Skeletal muscle tissue (tissue), 3 donors: ENCODE measurements at regions not wholly inside any gene's neighbourhood (a gene's known extent, or its start where the extent isn't known, plus 50 kb on each side); places are given as distances from the start of the nearest gene placed in this dataset.

ENCODE experiments used
- H3K27ac ChIP-seq: one replicate; pipeline ENCODE4 v1.7.0; 2013; ENCODE audit warnings: mild to moderate bottlenecking, low read depth, low read length, inconsistent platforms
- H3K27me3 ChIP-seq, 3 donors: one replicate each; pipeline ENCODE4 v1.7.0; 2013; ENCODE audit warnings: low read length in 3 of 3; ENCODE audit not compliant: control insufficient read depth in 3 of 3, insufficient read depth in 3 of 3
- H3K36me3 ChIP-seq, 3 donors: one replicate each; pipeline ENCODE4 v1.7.0; 2013; ENCODE audit warnings: low read length in 3 of 3; ENCODE audit not compliant: control insufficient read depth in 3 of 3, insufficient read depth in 3 of 3
- H3K4me1 ChIP-seq, 3 donors: one replicate each; pipeline ENCODE4 v1.7.0; 2013; ENCODE audit warnings: low read length in 3 of 3, mild to moderate bottlenecking in 3 of 3; ENCODE audit not compliant: control insufficient read depth in 3 of 3, insufficient read depth in 3 of 3
- H3K4me3 ChIP-seq, 3 donors: one replicate each; pipeline ENCODE4 v1.7.0; 2013; ENCODE audit warnings: low read length in 3 of 3
- H3K9ac ChIP-seq, 3 donors: one replicate each; pipeline ENCODE4 v1.7.0; 2013; ENCODE audit warnings: low read length in 3 of 3, mild to moderate bottlenecking in 3 of 3, moderate library complexity in 2 of 3, low read depth in 1 of 3
- H3K9me3 ChIP-seq, 3 donors: one replicate each; pipeline ENCODE4 v1.7.0; 2013; ENCODE audit warnings: low read length in 3 of 3; ENCODE audit not compliant: control insufficient read depth in 3 of 3
- donor health status: Osteomylitis.

DNA sequence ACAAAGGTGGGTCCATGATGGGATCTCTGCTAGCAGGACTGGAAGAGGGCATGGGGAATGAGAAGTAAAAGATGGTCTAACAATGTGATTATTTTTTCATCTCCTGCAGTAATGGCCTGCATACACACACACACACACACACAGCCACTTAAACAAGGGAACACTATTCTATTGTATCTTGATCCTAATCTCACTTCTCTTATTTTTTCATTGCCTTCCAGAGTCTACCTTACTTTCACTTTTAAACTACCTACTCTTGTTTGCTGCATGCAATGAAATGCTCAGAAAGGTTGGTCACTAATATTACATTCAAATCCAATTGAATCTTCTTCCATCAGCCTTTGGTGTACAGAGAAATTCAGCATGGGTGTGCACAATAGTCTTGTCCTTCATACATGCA lies 853.8 kb downstream of the IGSF11 start:
- Histone ChIP-seq H3K4me3 (no peak overlapping the region), H3K27me3 (no peaks in the 10 kb centered on the region), H3K4me1 (no peaks in the 10 kb centered on the region), H3K9me3 (no peaks in the 10 kb centered on the region), H3K36me3 (no peaks in the 10 kb centered on the region), H3K9ac (no peak overlapping the region), H3K27ac (no peak overlapping the region)

DNA sequence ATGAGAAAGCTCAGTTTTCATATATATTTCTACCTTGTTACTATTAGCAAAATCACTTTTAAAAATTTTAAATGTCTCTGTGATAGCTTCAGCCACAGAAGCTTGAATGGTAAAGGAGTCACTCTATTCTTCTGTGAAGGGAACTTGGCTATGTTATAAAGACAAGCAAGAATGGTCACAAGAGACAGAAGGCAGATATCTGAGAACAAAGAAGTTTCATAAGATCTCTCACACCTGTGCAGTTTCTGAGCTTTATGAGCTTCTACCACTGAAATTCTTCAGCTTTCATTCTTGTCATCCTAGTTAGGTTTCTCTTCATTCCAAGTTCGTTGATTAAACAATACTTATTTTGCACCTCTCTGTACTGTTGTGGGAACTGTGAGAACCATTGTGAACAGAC lies 853.4 kb downstream of the IGSF11 start:
- Histone ChIP-seq H3K4me1 (no peaks in the 10 kb centered on the region), H3K36me3 (no peaks in the 10 kb centered on the region), H3K9ac (no peak overlapping the region), H3K4me3 (no peak overlapping the region), H3K27me3 (no peaks in the 10 kb centered on the region), H3K9me3 (no peaks in the 10 kb centered on the region), H3K27ac (no peak overlapping the region)

DNA sequence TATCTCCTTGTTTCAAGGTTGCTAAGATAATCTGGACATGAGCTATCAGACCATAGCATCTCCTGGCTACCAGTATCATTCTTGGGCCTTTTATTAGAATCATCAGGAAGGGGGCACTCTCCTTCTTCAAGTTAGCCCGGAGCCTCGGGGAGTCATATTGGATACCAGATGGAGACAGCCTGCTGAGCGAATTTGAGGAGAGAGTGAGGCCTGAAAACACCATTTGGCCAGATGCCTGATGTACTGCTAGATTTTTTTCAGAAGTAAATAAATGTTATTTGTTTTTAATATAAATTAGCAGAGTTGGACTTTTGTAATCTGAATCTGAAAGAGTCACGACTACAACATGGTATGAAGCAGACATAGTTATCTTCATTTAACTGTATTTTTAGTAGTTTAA lies 848.6 kb downstream of the IGSF11 start:
- H3K27me3 ChIP-seq: no peaks in the 10 kb centered on the region
- H3K9me3 ChIP-seq: no peaks in the 10 kb centered on the region
- no peaks in the 10 kb centered on the region for H3K36me3 ChIP-seq
- no peak overlapping the region for H3K9ac ChIP-seq
- no peak overlapping the region for H3K27ac ChIP-seq
- no peaks in the 10 kb centered on the region for H3K4me1 ChIP-seq
- no peak overlapping the region for H3K4me3 ChIP-seq

DNA sequence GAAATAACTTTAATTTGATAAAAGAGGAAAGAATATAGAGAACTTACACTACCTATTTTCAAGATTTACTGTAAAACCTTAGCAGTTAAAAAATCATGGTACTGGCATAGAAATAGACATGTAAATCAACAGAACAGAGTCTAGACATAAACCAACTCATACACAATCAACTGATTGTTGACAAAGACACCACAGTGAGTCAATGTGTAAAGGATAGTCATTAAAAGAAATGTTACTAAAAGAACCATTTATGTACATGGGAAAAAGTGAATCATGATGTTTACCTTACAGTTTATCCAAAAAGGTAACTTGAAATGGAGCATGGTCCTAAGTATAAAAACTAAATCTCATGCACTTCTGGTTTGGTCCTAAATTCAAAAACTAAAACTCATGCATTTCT lies 847.4 kb downstream of the IGSF11 start:
- H3K9me3 ChIP-seq: peaks cover 0 to under 1% (median 0%) of the 10 kb centered on the region in 3 donors
- H3K36me3 ChIP-seq: no peaks in the 10 kb centered on the region
- H3K4me1 ChIP-seq: no peaks in the 10 kb centered on the region
- no peaks in the 10 kb centered on the region for H3K27me3 ChIP-seq
- no peak overlapping the region for H3K4me3 ChIP-seq
- H3K27ac ChIP-seq: no peak overlapping the region
- H3K9ac ChIP-seq: no peak overlapping the region

DNA sequence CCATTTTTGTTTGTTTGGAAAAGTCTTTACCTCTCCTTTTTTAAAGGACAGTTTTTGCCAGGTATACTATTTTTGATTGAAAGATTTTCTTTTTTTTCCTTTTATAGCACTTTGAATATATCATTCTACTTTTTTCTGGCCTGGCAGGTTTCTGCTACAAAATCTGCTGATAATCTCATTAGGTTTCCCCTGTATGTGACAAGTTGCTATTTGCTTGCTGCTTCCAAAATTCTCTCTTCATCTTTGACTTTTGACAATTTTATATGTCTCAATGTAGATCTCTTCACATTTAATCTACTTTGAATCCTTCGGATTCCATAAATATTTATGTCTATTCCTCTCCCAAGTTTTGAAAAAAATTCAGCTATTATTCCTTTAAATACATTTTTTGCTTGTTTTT lies 838.5 kb downstream of the IGSF11 start:
- Histone ChIP-seq H3K27me3 (no peaks in the 10 kb centered on the region), H3K4me1 (no peaks in the 10 kb centered on the region), H3K9me3 (peaks cover 0 to 6% (median 3%) of the 10 kb centered on the region in 3 donors), H3K9ac (no peak overlapping the region), H3K36me3 (no peaks in the 10 kb centered on the region), H3K4me3 (no peak overlapping the region), H3K27ac (no peak overlapping the region)

DNA sequence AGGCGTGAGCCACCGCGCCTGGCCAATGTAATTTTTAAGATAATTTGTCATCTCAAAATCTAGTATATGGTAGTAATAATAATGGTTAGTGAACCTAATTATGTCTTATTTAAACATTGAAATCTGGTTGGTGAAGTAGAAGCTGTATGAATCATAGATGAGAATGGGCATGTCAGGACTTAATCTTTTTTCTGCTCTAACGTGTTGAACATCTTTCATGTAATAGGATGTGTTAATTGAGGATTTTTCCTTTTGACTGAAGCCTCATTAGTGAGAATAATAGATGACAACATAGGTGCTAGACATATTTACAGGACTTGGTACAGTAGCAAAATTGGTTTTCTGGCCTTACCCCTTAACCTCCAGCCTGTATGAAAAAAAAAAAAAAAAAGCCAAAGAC lies 835.6 kb downstream of the IGSF11 start:
- Histone ChIP-seq H3K4me1 (no peaks in the 10 kb centered on the region), H3K9ac (no peak overlapping the region), H3K27me3 (no peaks in the 10 kb centered on the region), H3K9me3 (peaks cover 0 to 3% (median 3%) of the 10 kb centered on the region in 3 donors), H3K4me3 (no peak overlapping the region), H3K36me3 (no peaks in the 10 kb centered on the region), H3K27ac (no peak overlapping the region)

DNA sequence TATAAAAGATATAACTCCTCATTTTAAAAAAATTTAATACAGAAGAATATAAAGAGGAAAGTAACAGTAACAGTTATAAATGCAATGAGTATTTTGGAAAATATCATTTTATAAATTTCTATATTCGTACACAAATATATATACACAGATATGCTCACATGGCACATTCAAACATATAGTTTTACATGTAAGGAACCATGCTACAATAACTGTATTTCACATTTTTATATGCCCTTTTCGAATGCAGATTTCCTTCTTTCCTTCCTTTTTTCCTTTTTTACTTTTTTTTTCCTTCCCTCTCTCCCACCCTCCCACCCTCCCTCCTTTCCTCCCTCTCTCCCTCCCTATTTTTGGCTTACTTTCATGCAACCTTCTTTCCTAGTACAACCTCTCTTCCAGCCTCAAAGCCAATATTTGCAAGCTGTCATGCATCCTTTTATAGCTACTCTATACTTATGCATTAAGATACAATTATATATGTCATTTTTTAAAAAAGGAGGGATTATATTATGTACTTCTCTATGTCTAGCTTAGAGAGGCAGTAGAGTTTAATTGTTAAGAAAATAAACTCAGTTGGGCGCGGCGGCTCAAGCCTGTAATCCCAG lies 830.5 kb downstream of the IGSF11 start:
- no peaks in the 10 kb centered on the region for H3K27me3 ChIP-seq
- no peak overlapping the region for H3K27ac ChIP-seq
- no peaks in the 10 kb centered on the region for H3K9me3 ChIP-seq
- H3K4me1 ChIP-seq: no peaks in the 10 kb centered on the region
- H3K36me3 ChIP-seq: no peaks in the 10 kb centered on the region
- H3K9ac ChIP-seq: no peak overlapping the region
- no peak overlapping the region for H3K4me3 ChIP-seq

DNA sequence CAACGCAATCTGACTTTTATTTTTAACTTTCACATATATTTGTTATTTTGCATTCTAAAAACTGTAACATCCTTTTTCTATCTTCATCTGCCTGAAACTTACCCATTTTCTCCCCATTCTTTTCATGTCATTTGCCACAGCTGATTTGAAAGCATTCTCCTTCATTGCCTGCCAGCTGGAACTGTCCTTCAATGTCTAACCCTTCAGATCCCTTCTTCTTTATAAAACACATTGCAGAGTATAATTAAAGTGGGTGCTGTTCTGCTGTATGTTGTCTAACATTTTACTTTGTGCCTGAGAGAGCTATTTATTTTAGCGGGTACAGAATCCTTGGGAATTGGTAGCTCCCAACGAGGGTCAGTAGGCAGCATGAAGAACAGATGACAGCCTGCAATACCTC lies 827.4 kb downstream of the IGSF11 start:
- no peaks in the 10 kb centered on the region for H3K27me3 ChIP-seq
- H3K36me3 ChIP-seq: no peaks in the 10 kb centered on the region

DNA sequence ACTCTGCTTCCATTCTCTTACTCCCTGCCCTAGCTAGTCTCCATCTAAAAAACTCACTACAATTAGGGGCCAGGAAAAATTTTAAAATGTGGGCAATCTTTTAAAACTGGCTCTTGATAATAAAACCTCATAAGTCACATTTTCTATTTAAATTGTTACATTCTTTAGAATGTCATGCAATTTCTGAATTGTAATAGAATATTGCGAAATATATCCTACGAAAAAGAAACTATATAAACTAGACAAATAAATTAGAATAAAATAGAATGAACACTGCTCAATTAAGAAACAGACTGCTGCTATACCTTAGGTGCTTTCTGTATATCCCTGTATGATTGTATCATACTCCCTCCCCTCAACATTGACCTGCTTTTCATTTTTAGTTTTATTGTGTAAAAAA lies 826.0 kb downstream of the IGSF11 start:
- Histone ChIP-seq H3K27me3 (no peaks in the 10 kb centered on the region), H3K4me3 (no peak overlapping the region), H3K9me3 (no peaks in the 10 kb centered on the region), H3K9ac (no peak overlapping the region), H3K27ac (no peak overlapping the region), H3K4me1 (no peaks in the 10 kb centered on the region), H3K36me3 (no peaks in the 10 kb centered on the region)

More for the DNA sequence above, 827.4 kb downstream of the IGSF11 start:
- H3K4me3 ChIP-seq: no peak overlapping the region
- no peaks in the 10 kb centered on the region for H3K4me1 ChIP-seq
- H3K27ac ChIP-seq: no peak overlapping the region
- H3K9ac ChIP-seq: no peak overlapping the region
- H3K9me3 ChIP-seq: no peaks in the 10 kb centered on the region

DNA sequence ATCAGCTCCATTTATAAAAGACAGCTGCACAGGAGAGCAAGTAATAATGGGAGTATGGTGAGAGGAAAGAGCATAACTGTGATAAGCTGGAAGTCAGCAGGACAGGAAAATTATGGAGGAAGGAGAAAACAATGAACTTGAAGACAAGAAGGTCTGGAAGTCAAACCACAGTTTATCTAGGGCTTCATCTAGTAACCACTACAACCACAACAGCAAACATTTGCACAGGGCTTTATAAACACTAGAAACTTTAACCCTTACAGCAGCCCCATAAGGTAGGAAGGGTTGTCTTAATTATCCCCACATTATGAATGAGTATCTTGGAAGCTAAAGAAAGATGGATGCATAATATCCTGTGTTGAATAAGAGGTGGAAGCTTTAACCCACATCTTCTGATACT lies 820.8 kb downstream of the IGSF11 start:
- H3K27ac ChIP-seq: no peak overlapping the region
- no peaks in the 10 kb centered on the region for H3K9me3 ChIP-seq
- H3K9ac ChIP-seq: no peak overlapping the region
- no peaks in the 10 kb centered on the region for H3K4me1 ChIP-seq
- no peak overlapping the region for H3K4me3 ChIP-seq
- no peaks in the 10 kb centered on the region for H3K27me3 ChIP-seq
- H3K36me3 ChIP-seq: no peaks in the 10 kb centered on the region

DNA sequence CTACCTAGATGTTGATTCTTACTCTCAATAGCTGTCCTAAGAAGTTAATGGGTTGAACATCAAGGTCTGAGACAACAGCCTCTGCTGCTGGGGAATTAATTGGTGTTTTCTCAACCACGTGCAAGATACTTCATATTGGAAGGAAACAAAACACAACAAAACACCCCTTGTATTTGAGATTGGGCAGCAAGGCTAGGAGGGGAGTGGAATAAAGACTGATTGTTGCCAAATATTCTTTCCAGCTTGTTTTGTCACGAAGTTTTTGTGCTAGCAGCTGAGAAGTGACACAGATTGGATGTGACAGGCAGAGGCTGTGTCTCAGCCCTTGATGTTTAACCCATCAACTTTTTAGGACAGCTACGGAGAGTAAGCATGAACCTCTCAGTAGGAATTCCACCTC lies 808.4 kb downstream of the IGSF11 start:
- Histone ChIP-seq H3K27ac (no peak overlapping the region), H3K9me3 (peaks cover 0 to 2% (median 1%) of the 10 kb centered on the region in 3 donors), H3K27me3 (no peaks in the 10 kb centered on the region), H3K9ac (no peak overlapping the region), H3K4me3 (no peak overlapping the region), H3K36me3 (no peaks in the 10 kb centered on the region), H3K4me1 (no peaks in the 10 kb centered on the region)
